Mesendoderm (in vitro differentiated cells): ENCODE measurements at regions not wholly inside any gene's neighbourhood (a gene's known extent, or its start where the extent isn't known, plus 50 kb on each side); places are given as distances from the start of the nearest gene placed in this dataset.

Source experiments
- DNase-seq: peaks from one replicate; pipeline ENCODE4 v3.0.0; 2013
- H2AK5ac ChIP-seq: 2 replicates; pipeline ENCODE4 v1.6.1; 2013; ENCODE audit warnings: low read length, inconsistent platforms
- H2BK120ac ChIP-seq: 2 replicates; pipeline ENCODE4 v1.6.1; 2013; ENCODE audit warnings: low read depth, mild to moderate bottlenecking, low read length, moderate library complexity, mixed read lengths
- H2BK15ac ChIP-seq: replicated peaks from 2 replicates; pipeline ENCODE4 v1.6.1; 2013; ENCODE audit warnings: low read depth, mild to moderate bottlenecking, moderate library complexity
- H2BK5ac ChIP-seq: 2 replicates; pipeline ENCODE4 v1.6.1; 2013; ENCODE audit warnings: low read length, inconsistent platforms
- H3K18ac ChIP-seq: 2 replicates; pipeline ENCODE4 v1.6.1; 2013; ENCODE audit warnings: mild to moderate bottlenecking, low read length, mixed read lengths
- H3K23ac ChIP-seq: one replicate; pipeline ENCODE4 v1.6.1; 2013; ENCODE audit warnings: low read length
- H3K27ac ChIP-seq: 2 replicates; pipeline ENCODE4 v1.5.1; 2013; ENCODE audit warnings: low read depth, mild to moderate bottlenecking, inconsistent platforms, low read length, moderate library complexity
- H3K27me3 ChIP-seq: 2 replicates; pipeline ENCODE4 v1.6.1; 2013; ENCODE audit warnings: low read length, control low read depth, mild to moderate bottlenecking, inconsistent platforms; ENCODE audit not compliant: insufficient read depth, poor library complexity
- H3K36me3 ChIP-seq: 2 replicates; pipeline ENCODE4 v1.6.1; 2013; ENCODE audit warnings: low read length, inconsistent platforms; ENCODE audit not compliant: control insufficient read depth, insufficient read depth
- H3K4ac ChIP-seq: one replicate; pipeline ENCODE4 v1.6.1; 2013; ENCODE audit warnings: low read depth, mild to moderate bottlenecking, low read length, moderate library complexity
- H3K4me1 ChIP-seq: 2 replicates; pipeline ENCODE4 v1.6.1; 2013; ENCODE audit warnings: low read depth, low read length, inconsistent platforms; ENCODE audit not compliant: control insufficient read depth
- H3K4me2 ChIP-seq: 2 replicates; pipeline ENCODE4 v1.6.1; 2013; ENCODE audit warnings: low read length
- H3K4me3 ChIP-seq: 2 replicates; pipeline ENCODE4 v1.5.1; 2013; ENCODE audit warnings: mild to moderate bottlenecking, low read length
- H3K56ac ChIP-seq: one replicate; pipeline ENCODE4 v1.6.1; 2013; ENCODE audit warnings: low read length
- H3K79me1 ChIP-seq: 2 replicates; pipeline ENCODE4 v1.6.1; 2013; ENCODE audit warnings: low read length, inconsistent platforms
- H3K79me2 ChIP-seq: 2 replicates; pipeline ENCODE4 v1.6.1; 2013; ENCODE audit warnings: mild to moderate bottlenecking, low read length; ENCODE audit not compliant: control insufficient read depth, insufficient read depth
- H3K9ac ChIP-seq: 2 replicates; pipeline ENCODE4 v1.6.1; 2013; ENCODE audit warnings: low read length, inconsistent platforms
- H4K5ac ChIP-seq: one replicate; pipeline ENCODE4 v1.6.1; 2013; ENCODE audit warnings: low read length
- H4K8ac ChIP-seq: one replicate; pipeline ENCODE4 v1.6.1; 2013; ENCODE audit warnings: low read depth, mild to moderate bottlenecking, control low read depth, low read length, moderate library complexity
- WGBS: extraction: QIAGEN DNeasy Blood & Tissue Kit; methylation state at CpG from one replicate; pipeline ENCODE4 v1.1.7; 2013; ENCODE audit warnings: low lambda C conversion rate, missing lambda C conversion rate; ENCODE audit not compliant: insufficient coverage; ENCODE audit errors: extremely low coverage; 5-methylcytosine and 5-hydroxymethylcytosine counted together

DNA sequence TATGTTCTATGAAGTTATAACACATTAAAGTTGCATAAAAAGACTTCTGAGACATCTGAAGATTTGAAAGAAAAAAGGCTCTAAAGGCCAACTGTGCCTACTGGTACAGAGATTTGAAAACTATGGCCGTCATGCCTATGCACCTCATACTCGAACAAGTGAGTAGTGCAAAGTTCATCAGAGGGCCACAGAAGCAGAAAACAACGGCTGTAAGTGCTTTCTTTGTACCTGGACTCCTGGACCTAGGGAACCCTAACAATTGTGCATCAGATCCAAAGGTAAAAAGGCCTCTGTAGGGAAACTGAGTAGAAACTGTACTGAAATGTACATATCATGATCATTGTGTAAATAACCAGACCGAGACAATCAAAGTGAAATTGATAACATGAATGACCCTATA is 230.4 kb upstream of the CHST9 start:
- no peak overlapping the region for H3K9ac ChIP-seq
- H4K5ac ChIP-seq = no peak overlapping the region
- no peak overlapping the region for H3K23ac ChIP-seq
- no peak overlapping the region for H2BK15ac ChIP-seq
- no peaks in the 10 kb centered on the region for H3K27me3 ChIP-seq
- no peaks in the 10 kb centered on the region for H3K79me1 ChIP-seq
- H3K36me3 ChIP-seq = no peaks in the 10 kb centered on the region
- H4K8ac ChIP-seq = no peak overlapping the region
- H3K4me3 ChIP-seq = no peak overlapping the region
- no peaks in the 10 kb centered on the region for H3K4me1 ChIP-seq
- no peak overlapping the region for H3K27ac ChIP-seq
- no peak overlapping the region for H2AK5ac ChIP-seq
- H3K18ac ChIP-seq = no peak overlapping the region
- H2BK120ac ChIP-seq = no peak overlapping the region
- no peak overlapping the region for H3K4ac ChIP-seq
- no CpG with 5 or more reads among the region's 4 CpGs for WGBS
- H2BK5ac ChIP-seq = no peak overlapping the region
- H3K56ac ChIP-seq = no peak overlapping the region
- no peak for DNase-seq
- no peaks in the 10 kb centered on the region for H3K79me2 ChIP-seq
- H3K4me2 ChIP-seq = no peak overlapping the region

DNA sequence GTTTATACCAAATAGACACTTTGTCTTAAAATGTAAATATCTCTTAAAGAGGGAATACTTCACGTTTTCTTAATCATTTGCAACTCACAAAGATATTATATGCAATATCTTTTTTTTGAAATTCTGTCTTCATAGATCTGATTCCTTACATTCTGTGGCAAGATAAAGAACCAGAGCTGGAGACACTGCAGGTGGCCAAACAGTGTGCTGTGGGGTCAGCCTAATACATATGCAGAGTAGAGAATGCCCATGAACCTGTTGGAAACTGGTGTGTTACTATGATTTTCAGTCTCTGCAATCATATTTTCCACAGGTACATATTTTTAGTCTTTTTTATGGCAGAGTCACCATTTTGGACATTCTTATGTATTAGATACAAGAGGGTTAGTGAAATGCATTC is 229.6 kb upstream of the CHST9 start:
- Histone ChIP-seq H3K4me3 (no peak overlapping the region), H4K8ac (no peak overlapping the region), H3K27me3 (no peaks in the 10 kb centered on the region), H3K79me2 (no peaks in the 10 kb centered on the region), H3K4me1 (no peaks in the 10 kb centered on the region), H2BK15ac (no peak overlapping the region), H3K4me2 (no peak overlapping the region), H3K79me1 (no peaks in the 10 kb centered on the region), H3K56ac (no peak overlapping the region), H2AK5ac (no peak overlapping the region), H3K27ac (no peak overlapping the region), H3K23ac (no peak overlapping the region), H2BK120ac (no peak overlapping the region), H4K5ac (no peak overlapping the region), H2BK5ac (no peak overlapping the region), H3K18ac (no peak overlapping the region), H3K9ac (no peak overlapping the region), H3K4ac (no peak overlapping the region), H3K36me3 (no peaks in the 10 kb centered on the region)
- no peak for DNase-seq
- WGBS = no CpG with 5 or more reads among the region's 1 CpG

DNA sequence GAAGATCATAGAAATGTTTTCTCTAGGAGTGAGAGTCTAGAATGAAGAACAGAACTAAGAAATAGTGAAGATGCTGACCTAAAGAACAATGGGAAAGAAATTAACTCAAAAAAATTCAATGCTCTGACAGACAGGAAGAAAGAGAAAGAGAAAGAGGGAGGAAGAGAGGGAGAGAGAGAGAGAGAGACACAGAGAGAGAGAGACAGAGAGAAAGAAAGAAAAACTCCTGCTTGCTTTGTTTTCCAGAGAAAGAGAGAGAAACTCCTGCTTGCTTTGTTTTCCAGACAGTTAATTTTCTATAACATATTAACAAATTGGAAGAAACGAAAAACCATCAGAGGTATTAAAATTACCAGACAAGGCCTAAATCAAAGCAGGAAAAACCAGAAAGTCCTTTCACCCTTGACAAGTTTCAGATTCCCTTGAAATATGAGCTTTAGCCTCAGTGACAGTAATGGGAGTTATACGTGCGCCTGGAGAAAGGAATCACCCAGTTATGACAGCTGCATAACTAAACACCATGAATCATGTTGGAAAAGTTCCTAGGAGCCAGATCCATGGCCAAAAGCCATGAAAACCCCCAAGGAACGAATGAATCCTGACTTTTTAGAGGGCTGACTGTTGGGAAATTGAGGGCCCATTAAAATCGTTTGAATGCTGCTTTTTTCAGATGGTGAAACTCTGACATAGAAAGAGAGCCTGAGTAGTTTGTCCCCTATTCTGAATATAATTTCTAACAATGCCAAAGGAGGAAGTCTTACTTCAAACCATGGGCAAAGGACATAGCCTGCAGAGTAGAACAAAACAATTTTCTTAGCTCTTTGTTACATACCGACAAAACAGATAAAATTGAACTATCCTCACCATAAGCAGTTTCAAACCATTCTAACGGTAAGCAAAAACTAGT is 228.6 kb upstream of the CHST9 start:
- no peak overlapping the region for H4K5ac ChIP-seq

DNA sequence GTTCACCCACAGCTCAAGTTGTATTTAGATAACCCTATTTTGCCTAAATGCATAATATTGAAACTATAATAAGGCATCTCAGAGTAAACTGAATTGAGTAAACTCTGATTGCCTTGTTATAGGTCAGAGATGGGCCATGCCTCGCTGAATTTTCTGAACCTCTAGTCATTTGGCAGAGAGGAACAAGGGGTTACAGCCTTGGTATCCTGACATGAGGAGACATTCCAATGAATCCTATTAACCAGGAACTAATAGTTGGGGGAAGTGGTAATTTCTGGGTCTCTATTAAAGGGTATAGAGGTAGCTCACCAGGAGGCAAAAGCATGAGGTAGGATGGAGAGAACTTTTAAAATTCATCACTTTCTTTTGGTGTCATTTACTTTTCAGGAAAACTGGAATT is 227.4 kb upstream of the CHST9 start:
- Histone ChIP-seq H3K79me1 (no peaks in the 10 kb centered on the region), H3K4me3 (no peak overlapping the region), H3K36me3 (no peaks in the 10 kb centered on the region), H3K27ac (no peak overlapping the region), H2AK5ac (no peak overlapping the region), H3K4me1 (no peaks in the 10 kb centered on the region), H2BK5ac (no peak overlapping the region), H3K27me3 (no peaks in the 10 kb centered on the region), H3K18ac (no peak overlapping the region), H3K79me2 (no peaks in the 10 kb centered on the region), H3K9ac (no peak overlapping the region), H2BK15ac (no peak overlapping the region), H3K23ac (no peak overlapping the region), H4K8ac (no peak overlapping the region), H2BK120ac (no peak overlapping the region), H3K4ac (no peak overlapping the region), H3K4me2 (no peak overlapping the region), H4K5ac (no peak overlapping the region), H3K56ac (no peak overlapping the region)
- WGBS = no CpG with 5 or more reads among the region's 1 CpG
- no peak for DNase-seq

More for the DNA sequence above, 228.6 kb upstream of the CHST9 start:
- Histone ChIP-seq H2BK15ac (no peak overlapping the region), H3K23ac (no peak overlapping the region), H3K27ac (no peak overlapping the region), H3K4ac (no peak overlapping the region), H2BK120ac (no peak overlapping the region), H3K4me2 (no peak overlapping the region), H3K79me1 (no peaks in the 10 kb centered on the region), H3K18ac (no peak overlapping the region), H4K8ac (no peak overlapping the region), H3K4me3 (no peak overlapping the region), H3K9ac (no peak overlapping the region), H3K27me3 (no peaks in the 10 kb centered on the region), H3K4me1 (no peaks in the 10 kb centered on the region), H3K56ac (no peak overlapping the region), H2AK5ac (no peak overlapping the region), H3K79me2 (no peaks in the 10 kb centered on the region), H2BK5ac (no peak overlapping the region), H3K36me3 (no peaks in the 10 kb centered on the region)
- WGBS = no CpG with 5 or more reads among the region's 7 CpGs
- no peak for DNase-seq

DNA sequence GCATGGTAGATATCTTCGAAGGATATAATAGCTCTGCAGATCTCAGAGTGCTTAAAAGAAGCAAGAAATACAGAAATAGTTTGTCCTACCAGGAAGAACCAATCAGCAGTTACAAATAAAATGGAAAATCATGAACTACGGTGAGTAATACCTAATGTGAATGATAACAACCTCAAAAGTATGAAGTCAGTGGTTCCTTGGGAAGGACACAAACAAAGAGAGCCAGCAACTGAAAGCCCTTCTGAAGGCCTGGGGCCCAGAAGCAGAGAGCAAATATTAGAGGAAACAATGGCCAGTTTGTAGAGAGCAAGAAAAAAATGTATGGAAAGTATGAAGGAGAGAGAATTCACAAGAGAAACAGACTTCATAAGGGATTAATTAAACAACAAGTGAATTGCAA is 226.8 kb upstream of the CHST9 start:
- H3K27ac ChIP-seq = no peak overlapping the region
- H2BK120ac ChIP-seq = no peak overlapping the region
- H3K9ac ChIP-seq = no peak overlapping the region
- H3K18ac ChIP-seq = no peak overlapping the region
- no peak overlapping the region for H4K5ac ChIP-seq
- DNase-seq = no peak
- no peak overlapping the region for H2AK5ac ChIP-seq
- no peak overlapping the region for H3K4ac ChIP-seq
- no peak overlapping the region for H2BK5ac ChIP-seq
- H3K79me1 ChIP-seq = no peaks in the 10 kb centered on the region
- no peak overlapping the region for H3K4me3 ChIP-seq
- no peaks in the 10 kb centered on the region for H3K36me3 ChIP-seq
- no peaks in the 10 kb centered on the region for H3K27me3 ChIP-seq
- H4K8ac ChIP-seq = no peak overlapping the region
- H3K4me2 ChIP-seq = no peak overlapping the region
- no peak overlapping the region for H2BK15ac ChIP-seq
- no peak overlapping the region for H3K56ac ChIP-seq
- H3K79me2 ChIP-seq = no peaks in the 10 kb centered on the region
- no CpG with 5 or more reads among the region's 2 CpGs for WGBS
- no peaks in the 10 kb centered on the region for H3K4me1 ChIP-seq
- no peak overlapping the region for H3K23ac ChIP-seq

DNA sequence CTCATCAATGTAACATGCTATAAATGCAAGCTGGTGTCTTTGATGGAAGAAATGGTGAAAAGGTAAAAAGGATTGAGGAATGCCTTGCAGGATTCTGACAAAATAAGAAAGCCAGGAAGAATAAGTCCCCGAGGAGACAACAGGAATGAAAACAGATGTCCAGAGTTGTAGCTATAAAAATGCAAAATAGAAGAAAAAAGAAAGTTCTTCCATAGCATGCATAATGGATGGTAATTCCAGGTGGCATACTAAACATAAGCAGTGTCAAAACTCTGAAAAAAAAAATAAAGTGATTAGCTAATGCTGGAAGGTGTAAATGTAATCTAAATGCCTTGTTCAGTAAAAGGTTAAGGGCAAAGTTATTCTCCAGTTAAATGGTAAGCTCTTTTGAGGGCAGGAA is 225.9 kb upstream of the CHST9 start:
- no peak overlapping the region for H3K4ac ChIP-seq
- no peak overlapping the region for H2BK5ac ChIP-seq
- H3K9ac ChIP-seq = no peak overlapping the region
- no CpG with 5 or more reads among the region's 1 CpG for WGBS
- H3K23ac ChIP-seq = no peak overlapping the region
- H3K4me1 ChIP-seq = no peaks in the 10 kb centered on the region
- no peaks in the 10 kb centered on the region for H3K36me3 ChIP-seq
- H3K4me3 ChIP-seq = no peak overlapping the region
- no peak overlapping the region for H3K4me2 ChIP-seq
- H2AK5ac ChIP-seq = no peak overlapping the region
- DNase-seq = no peak
- H3K27ac ChIP-seq = no peak overlapping the region
- H3K27me3 ChIP-seq = no peaks in the 10 kb centered on the region
- H3K18ac ChIP-seq = no peak overlapping the region
- no peak overlapping the region for H3K56ac ChIP-seq
- H4K5ac ChIP-seq = no peak overlapping the region
- no peaks in the 10 kb centered on the region for H3K79me2 ChIP-seq
- H3K79me1 ChIP-seq = no peaks in the 10 kb centered on the region
- H2BK15ac ChIP-seq = no peak overlapping the region
- H2BK120ac ChIP-seq = no peak overlapping the region
- no peak overlapping the region for H4K8ac ChIP-seq
